Adrenal gland (tissue), 9 donors: ENCODE measurements at regions not wholly inside any gene's neighbourhood (a gene's known extent, or its start where the extent isn't known, plus 50 kb on each side); places are given as distances from the start of the nearest gene placed in this dataset.

Experiments used
- DNase-seq, 7 donors: peaks; one replicate each; pipeline ENCODE4 v3.0.0-alpha.2; 2019 to 2020
- H3K27ac ChIP-seq, 5 donors: fragments of 200-600 bp; sonication (generic) in 4 of 5; 1 replicate in 3 of 5; 2 replicates in 2 of 5; pipeline versions ENCODE4 v1.5.1 to v1.8.0; 2016 to 2020; ENCODE audit warnings: mild to moderate bottlenecking in 1 of 5
- H3K27me3 ChIP-seq: fragments of 200-600 bp; 2 replicates; pipeline ENCODE4 v1.8.0; 2021
- H3K36me3 ChIP-seq, 2 donors: fragments of 200-600 bp; replicated peaks in 1 of 2; 1 replicate in 1 of 2; 2 replicates in 1 of 2; pipeline versions ENCODE4 v1.5.1 to v1.8.0; 2018 to 2022
- H3K4me1 ChIP-seq, 2 donors: fragments of 200-600 bp; replicated peaks in 1 of 2; 1 replicate in 1 of 2; 2 replicates in 1 of 2; pipeline versions ENCODE4 v1.5.1 to v1.8.0; 2018 to 2021
- H3K4me3 ChIP-seq, 4 donors: fragments of 200-600 bp; sonication (generic) in 3 of 4; one replicate each; pipeline ENCODE4 v1.5.1; 2016 to 2018
- H3K9me3 ChIP-seq, 3 donors: fragments of 200-600 bp; sonication (generic) in 1 of 3; replicated peaks in 1 of 3; 1 replicate in 2 of 3; 2 replicates in 1 of 3; pipeline versions ENCODE4 v1.5.1 to v1.8.0; 2016 to 2021
- POLR2A ChIP-seq, 2 donors: fragments of 450-650 bp; IDR thresholded peaks; one replicate each; pipeline ENCODE4 v1.6.1; 2017; ENCODE audit warnings: antibody characterized with exemption in 2 of 2, mild to moderate bottlenecking in 2 of 2, moderate library complexity in 1 of 2
- WGBS, 4 donors: extraction: QIAGEN DNeasy Blood & Tissue Kit in 2 of 4; methylation state at CpG; one replicate each; pipeline versions ENCODE4 v1.1.5 to v1.1.7; 2013 to 2017; 5-methylcytosine and 5-hydroxymethylcytosine counted together
- intact Hi-C, 2 donors: fragments of 100-400 bp; cut with DNase I; formaldehyde crosslinking; loops; one replicate each; pipeline versions ENCODE4 v1.14.1 to v1.15.0; 2022 to 2023
- TF ChIP-seq, protein P1 (sequence below), 6 experiments: fragments of 450-650 bp in 4 of 6; fragments of 200-600 bp in 2 of 6; sonication (generic) in 1 of 6; IDR thresholded peaks; 1 replicate in 5 of 6; 2 replicates in 1 of 6; pipeline versions ENCODE4 v1.5.1 to v1.8.0; 2016 to 2021; ENCODE audit warnings: antibody characterized with exemption in 6 of 6, mild to moderate bottlenecking in 2 of 6, moderate library complexity in 1 of 6
- donor health status: healthy with polysubstance abuse.
- donor health status: Bipolar disorder and iron deficiency.
- donor health status: DM: yes; HTN: yes; CAD: no.
- donor health status: DM: no; HTN: no; CAD: no.
- donor health status: DM: no; HTN: no; CAD: no.

DNA sequence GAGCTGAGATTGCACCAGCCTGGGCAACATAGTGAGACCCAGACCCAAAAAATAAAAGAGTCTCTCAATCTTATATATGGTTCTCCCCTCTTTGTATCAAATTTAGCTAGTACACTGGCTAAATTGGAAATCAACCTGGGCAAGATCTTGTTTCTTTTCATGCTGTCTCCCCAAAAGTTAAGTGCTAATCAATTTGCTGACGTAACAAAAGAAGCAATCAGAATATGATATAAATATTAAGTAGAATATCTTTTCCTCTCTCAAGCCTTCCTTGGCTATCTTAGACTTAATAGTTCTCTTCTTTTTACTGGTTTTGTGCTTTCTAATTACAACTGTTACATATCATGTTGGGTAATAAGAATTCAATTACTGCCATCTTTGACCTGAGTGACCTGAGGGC, 258.9 kb downstream of the KCNRG start:
- Histone ChIP-seq H3K9me3 (no peaks in the 10 kb centered on the region), H3K36me3 (no peaks in the 10 kb centered on the region), H3K4me1 (no peaks in the 10 kb centered on the region), H3K4me3 (no peak overlapping the region), H3K27ac (no peak overlapping the region), H3K27me3 (no peaks in the 10 kb centered on the region)
- no peak for DNase-seq
- no peak for TF ChIP-seq POLR2A (IDR thresholded peaks at IDR 0.05)
- TF ChIP-seq, protein P1, sequence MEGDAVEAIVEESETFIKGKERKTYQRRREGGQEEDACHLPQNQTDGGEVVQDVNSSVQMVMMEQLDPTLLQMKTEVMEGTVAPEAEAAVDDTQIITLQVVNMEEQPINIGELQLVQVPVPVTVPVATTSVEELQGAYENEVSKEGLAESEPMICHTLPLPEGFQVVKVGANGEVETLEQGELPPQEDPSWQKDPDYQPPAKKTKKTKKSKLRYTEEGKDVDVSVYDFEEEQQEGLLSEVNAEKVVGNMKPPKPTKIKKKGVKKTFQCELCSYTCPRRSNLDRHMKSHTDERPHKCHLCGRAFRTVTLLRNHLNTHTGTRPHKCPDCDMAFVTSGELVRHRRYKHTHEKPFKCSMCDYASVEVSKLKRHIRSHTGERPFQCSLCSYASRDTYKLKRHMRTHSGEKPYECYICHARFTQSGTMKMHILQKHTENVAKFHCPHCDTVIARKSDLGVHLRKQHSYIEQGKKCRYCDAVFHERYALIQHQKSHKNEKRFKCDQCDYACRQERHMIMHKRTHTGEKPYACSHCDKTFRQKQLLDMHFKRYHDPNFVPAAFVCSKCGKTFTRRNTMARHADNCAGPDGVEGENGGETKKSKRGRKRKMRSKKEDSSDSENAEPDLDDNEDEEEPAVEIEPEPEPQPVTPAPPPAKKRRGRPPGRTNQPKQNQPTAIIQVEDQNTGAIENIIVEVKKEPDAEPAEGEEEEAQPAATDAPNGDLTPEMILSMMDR (IDR thresholded peaks at IDR 0.05), result no peak
- intact Hi-C loops, result no loop called here
- WGBS, 4 donors, result 94 to 97% (median 97%) methylated on average over 1 of the region's 1 CpG

DNA sequence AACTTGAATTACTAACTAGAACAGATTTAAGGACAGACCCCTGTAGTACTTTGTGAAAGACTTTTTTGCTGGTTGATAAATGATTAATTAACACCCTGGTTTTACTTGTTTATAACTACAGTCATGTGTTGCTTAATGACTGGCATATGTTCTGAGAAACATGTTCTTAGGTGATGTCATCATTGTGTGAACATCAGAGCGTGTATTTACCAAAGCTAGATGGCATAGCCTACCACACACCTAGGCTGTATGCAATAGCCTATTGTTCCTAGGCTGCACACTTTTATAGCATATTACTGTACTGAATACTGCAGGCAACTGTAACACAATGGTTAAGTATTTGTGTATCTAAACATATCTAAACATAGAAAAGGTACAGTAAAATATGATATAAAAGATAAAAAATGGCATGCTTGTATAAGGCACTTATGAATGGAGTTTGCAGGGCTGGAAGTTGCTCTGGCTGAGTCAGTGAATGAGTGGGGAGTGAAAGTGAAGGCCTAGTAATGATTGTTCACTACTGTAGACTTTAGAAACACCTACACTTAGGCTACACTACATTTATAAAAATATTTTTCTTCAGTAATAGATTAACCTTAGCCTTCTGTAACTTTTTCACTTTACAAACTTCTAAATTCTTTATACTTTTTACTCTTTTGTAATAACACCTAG, 260.3 kb downstream of the KCNRG start:
- Histone ChIP-seq H3K27ac (no peak overlapping the region), H3K27me3 (no peaks in the 10 kb centered on the region), H3K9me3 (no peaks in the 10 kb centered on the region), H3K36me3 (no peaks in the 10 kb centered on the region), H3K4me1 (no peaks in the 10 kb centered on the region), H3K4me3 (no peak overlapping the region)
- WGBS, 4 donors, result 79 to 88% (median 87%) methylated on average over 1 of the region's 1 CpG
- no peak for DNase-seq
- intact Hi-C loops, result no loop called here
- TF ChIP-seq, protein P1 (IDR thresholded peaks at IDR 0.05), result no peak
- TF ChIP-seq POLR2A (IDR thresholded peaks at IDR 0.05), result no peak

DNA sequence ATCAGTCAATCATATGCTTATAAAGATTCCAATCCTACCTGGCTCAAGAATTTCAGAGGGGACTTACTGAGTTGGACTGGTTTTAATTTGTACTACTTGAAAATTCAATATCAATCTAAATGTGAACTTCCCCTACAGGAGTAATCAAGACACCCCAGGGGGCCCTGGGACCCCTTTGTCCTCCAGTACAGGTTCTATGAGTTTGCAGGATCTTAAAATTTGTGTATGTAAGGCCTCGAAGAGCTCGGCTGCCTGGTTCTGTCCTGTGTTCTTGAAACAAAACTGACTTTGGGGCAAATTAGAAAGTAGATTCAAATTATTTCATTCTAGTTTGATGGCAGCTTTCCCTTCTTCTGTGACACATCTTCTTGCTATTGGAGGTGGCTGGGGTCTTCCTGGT, 261.3 kb downstream of the KCNRG start:
- DNase-seq, result no peak
- no peak for TF ChIP-seq POLR2A (IDR thresholded peaks at IDR 0.05)
- TF ChIP-seq, protein P1 (IDR thresholded peaks at IDR 0.05), result no peak
- H3K4me3 ChIP-seq, result no peak overlapping the region
- intact Hi-C loops, result no loop called here
- H3K36me3 ChIP-seq, result no peaks in the 10 kb centered on the region
- no peak overlapping the region for H3K27ac ChIP-seq
- no peaks in the 10 kb centered on the region for H3K4me1 ChIP-seq
- H3K27me3 ChIP-seq, result no peaks in the 10 kb centered on the region
- 91 to 97% (median 95%) methylated on average over 2 of the region's 2 CpGs for WGBS, 4 donors
- no peaks in the 10 kb centered on the region for H3K9me3 ChIP-seq

DNA sequence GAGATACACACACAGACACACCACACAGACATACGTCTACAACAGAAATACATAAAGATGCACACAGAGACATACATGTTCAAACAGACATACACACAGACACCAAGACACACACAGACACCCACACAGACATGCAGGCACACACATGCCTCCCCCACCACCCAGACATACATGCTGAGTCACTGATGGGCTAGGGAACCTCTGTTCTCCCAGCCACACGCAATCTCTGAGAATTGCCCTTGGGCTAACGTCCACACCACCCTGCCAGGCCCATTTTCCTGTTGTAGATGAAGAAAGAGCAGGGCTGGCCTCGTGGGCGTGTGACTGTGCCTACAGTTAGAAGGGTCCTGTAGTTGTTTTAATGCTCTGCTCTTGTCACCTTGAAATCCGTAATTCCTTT, 261.9 kb downstream of the KCNRG start:
- Histone ChIP-seq H3K27me3 (no peaks in the 10 kb centered on the region), H3K4me1 (no peaks in the 10 kb centered on the region), H3K36me3 (no peaks in the 10 kb centered on the region), H3K9me3 (no peaks in the 10 kb centered on the region), H3K4me3 (no peak overlapping the region), H3K27ac (no peak overlapping the region)
- no peak for TF ChIP-seq POLR2A (IDR thresholded peaks at IDR 0.05)
- TF ChIP-seq, protein P1 (IDR thresholded peaks at IDR 0.05), result no peak
- intact Hi-C loops, result no loop called here
- DNase-seq, result no peak
- 70 to 91% (median 85%) methylated on average over 5 to 6 of the region's 6 CpGs for WGBS, 4 donors
